Smooth muscle cell (in vitro differentiated cells): ENCODE measurements at regions not wholly inside any gene's neighbourhood (a gene's known extent, or its start where the extent isn't known, plus 50 kb on each side); places are given as distances from the start of the nearest gene placed in this dataset.

Source experiments
- DNase-seq: peaks from one replicate; lab custom pipeline; 2025; ENCODE audit not compliant: unreplicated experiment; lab: John Stamatoyannopoulos, UW
- H2AFZ ChIP-seq: fragments of 200-600 bp; sonication (generic); 2 replicates; pipeline ENCODE4 v1.6.0; 2016; ENCODE audit warnings: antibody characterized with exemption, low read depth, mild to moderate bottlenecking
- H3F3A ChIP-seq: fragments of 200-600 bp; sonication (generic); 2 replicates; pipeline ENCODE4 v1.6.0; 2017; ENCODE audit warnings: antibody characterized with exemption, low read depth
- H3K27ac ChIP-seq: fragments of 200-600 bp; sonication (generic); 2 replicates; pipeline ENCODE4 v1.5.1; 2016; ENCODE audit warnings: low read depth, mild to moderate bottlenecking
- H3K27me3 ChIP-seq: fragments of 200-600 bp; sonication (generic); 2 replicates; pipeline ENCODE4 v1.6.1; 2016; ENCODE audit warnings: low read depth, mild to moderate bottlenecking
- H3K36me3 ChIP-seq: fragments of 200-600 bp; sonication (generic); 2 replicates; pipeline ENCODE4 v1.5.1; 2016; ENCODE audit warnings: low read depth
- H3K4me1 ChIP-seq: fragments of 200-600 bp; sonication (generic); 2 replicates; pipeline ENCODE4 v1.5.1; 2016; ENCODE audit warnings: low read depth
- H3K4me2 ChIP-seq: fragments of 200-600 bp; sonication (generic); 2 replicates; pipeline ENCODE4 v1.6.0; 2016; ENCODE audit warnings: mild to moderate bottlenecking
- H3K4me3 ChIP-seq: fragments of 200-600 bp; sonication (generic); 2 replicates; pipeline ENCODE4 v1.5.1; 2016; ENCODE audit warnings: mild to moderate bottlenecking
- H3K79me2 ChIP-seq: fragments of 200-600 bp; sonication (generic); 2 replicates; pipeline ENCODE4 v1.6.0; 2016; ENCODE audit warnings: low read depth, mild to moderate bottlenecking
- H3K9ac ChIP-seq: fragments of 200-600 bp; sonication (generic); 2 replicates; pipeline ENCODE4 v1.6.0; 2016; ENCODE audit warnings: low read depth
- H3K9me3 ChIP-seq: fragments of 200-600 bp; sonication (generic); replicated peaks from 2 replicates; pipeline ENCODE4 v1.5.1; 2016; ENCODE audit warnings: low read depth
- H4K20me1 ChIP-seq: fragments of 200-600 bp; sonication (generic); 2 replicates; pipeline ENCODE4 v1.6.0; 2016; ENCODE audit warnings: low read depth
- WGBS: methylation state at CpG from one replicate; pipeline ENCODE4 v1.1.7; 2016; ENCODE audit warnings: low lambda C conversion rate; 5-methylcytosine and 5-hydroxymethylcytosine counted together
- TF ChIP-seq, protein P1 (sequence below): fragments of 200-600 bp; sonication (generic); IDR thresholded peaks from 2 replicates; pipeline ENCODE4 v1.5.1; 2017; ENCODE audit warnings: borderline replicate concordance, mild to moderate bottlenecking, antibody characterized with exemption; ENCODE audit not compliant: insufficient read depth, poor library complexity, severe bottlenecking

DNA sequence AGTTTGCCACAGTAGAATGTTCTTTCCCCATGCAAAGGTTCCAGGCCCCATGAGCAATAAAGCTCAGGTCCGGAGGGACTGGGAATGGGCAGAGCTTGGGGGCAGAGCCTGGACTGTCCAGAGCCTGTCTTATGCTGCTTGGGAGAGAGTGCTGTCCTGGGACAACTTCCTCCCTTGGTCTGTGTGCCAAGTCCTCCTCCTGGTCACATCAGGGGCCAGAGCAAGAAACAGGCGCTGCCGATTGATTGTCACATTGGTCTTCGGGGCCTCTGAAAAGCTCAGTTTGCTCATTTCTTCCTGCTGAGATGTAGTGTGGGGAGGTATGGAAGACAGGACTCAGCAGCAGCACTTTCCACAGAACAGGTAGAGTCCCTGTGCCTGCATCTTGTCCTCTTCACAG is 54.0 kb upstream of the FCN1 start:
- H3K4me1 ChIP-seq, result peaks cover 13% of the 10 kb centered on the region
- no peaks in the 10 kb centered on the region for H3K9me3 ChIP-seq
- H3K27me3 ChIP-seq, result peaks cover 46% of the 10 kb centered on the region
- DNase-seq, result no peak
- no peak overlapping the region for H3K4me2 ChIP-seq
- no peak overlapping the region for H2AFZ ChIP-seq
- H3K9ac ChIP-seq, result no peak overlapping the region
- H3F3A ChIP-seq, result no peaks in the 10 kb centered on the region
- TF ChIP-seq, protein P1, sequence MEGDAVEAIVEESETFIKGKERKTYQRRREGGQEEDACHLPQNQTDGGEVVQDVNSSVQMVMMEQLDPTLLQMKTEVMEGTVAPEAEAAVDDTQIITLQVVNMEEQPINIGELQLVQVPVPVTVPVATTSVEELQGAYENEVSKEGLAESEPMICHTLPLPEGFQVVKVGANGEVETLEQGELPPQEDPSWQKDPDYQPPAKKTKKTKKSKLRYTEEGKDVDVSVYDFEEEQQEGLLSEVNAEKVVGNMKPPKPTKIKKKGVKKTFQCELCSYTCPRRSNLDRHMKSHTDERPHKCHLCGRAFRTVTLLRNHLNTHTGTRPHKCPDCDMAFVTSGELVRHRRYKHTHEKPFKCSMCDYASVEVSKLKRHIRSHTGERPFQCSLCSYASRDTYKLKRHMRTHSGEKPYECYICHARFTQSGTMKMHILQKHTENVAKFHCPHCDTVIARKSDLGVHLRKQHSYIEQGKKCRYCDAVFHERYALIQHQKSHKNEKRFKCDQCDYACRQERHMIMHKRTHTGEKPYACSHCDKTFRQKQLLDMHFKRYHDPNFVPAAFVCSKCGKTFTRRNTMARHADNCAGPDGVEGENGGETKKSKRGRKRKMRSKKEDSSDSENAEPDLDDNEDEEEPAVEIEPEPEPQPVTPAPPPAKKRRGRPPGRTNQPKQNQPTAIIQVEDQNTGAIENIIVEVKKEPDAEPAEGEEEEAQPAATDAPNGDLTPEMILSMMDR, result no peak
- no peak overlapping the region for H3K27ac ChIP-seq
- H3K4me3 ChIP-seq, result no peak overlapping the region
- 94% methylated on average over 4 of the region's 4 CpGs for WGBS
- H4K20me1 ChIP-seq, result no peaks in the 10 kb centered on the region
- no peaks in the 10 kb centered on the region for H3K79me2 ChIP-seq
- no peaks in the 10 kb centered on the region for H3K36me3 ChIP-seq

DNA sequence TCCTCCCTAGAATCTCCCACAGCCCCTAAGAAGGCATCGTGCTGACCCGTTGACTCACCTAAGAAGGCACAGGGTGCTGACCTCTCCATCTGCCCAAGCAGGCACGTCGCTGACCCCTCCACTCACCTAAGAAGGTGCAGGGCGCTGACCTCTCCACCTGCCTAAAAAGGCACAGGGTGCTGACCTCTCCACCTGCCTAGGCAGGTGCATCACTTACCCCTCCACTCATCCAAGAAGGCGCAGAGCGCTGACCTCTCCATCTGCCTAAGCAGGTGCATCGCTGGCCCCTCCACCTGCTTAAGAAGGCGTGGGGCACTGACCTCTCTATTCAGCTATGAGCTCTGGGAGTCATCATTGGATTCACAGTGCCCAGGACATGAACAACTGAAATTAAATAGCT is 54.4 kb upstream of the FCN1 start:
- peaks cover 46% of the 10 kb centered on the region for H3K27me3 ChIP-seq
- no peaks in the 10 kb centered on the region for H3K9me3 ChIP-seq
- H3K4me2 ChIP-seq, result no peak overlapping the region
- H3K79me2 ChIP-seq, result no peaks in the 10 kb centered on the region
- no peak overlapping the region for H3K27ac ChIP-seq
- H3F3A ChIP-seq, result no peaks in the 10 kb centered on the region
- no peaks in the 10 kb centered on the region for H3K36me3 ChIP-seq
- no peak overlapping the region for H3K9ac ChIP-seq
- 90% methylated on average over 9 of the region's 9 CpGs for WGBS
- no peaks in the 10 kb centered on the region for H4K20me1 ChIP-seq
- no peak overlapping the region for H2AFZ ChIP-seq
- TF ChIP-seq, protein P1, result no peak
- no peak overlapping the region for H3K4me3 ChIP-seq
- no peak for DNase-seq
- H3K4me1 ChIP-seq, result peaks cover 13% of the 10 kb centered on the region

DNA sequence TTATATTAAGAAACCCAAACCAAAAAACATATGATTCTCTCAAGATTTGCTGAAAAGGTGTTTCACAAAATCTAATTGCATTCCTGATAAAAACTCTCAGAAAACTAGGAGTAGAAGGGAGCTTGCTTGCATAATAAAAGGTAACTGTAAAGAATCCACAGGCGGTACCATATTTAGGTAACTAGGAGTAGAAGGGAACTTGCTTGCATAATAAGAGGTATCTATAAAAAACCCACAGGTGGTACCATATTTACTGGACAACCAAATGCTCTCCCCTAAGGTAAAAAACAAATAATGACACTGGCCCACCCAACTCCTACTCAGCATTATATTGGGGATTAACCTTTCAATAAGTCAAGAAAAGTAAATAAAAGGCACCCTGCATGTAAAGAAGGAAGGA is 57.5 kb upstream of the FCN1 start:
- WGBS, result 59% methylated on average over 1 of the region's 1 CpG
- Histone ChIP-seq H3K27ac (no peak overlapping the region), H3K4me3 (no peak overlapping the region), H3K9ac (no peak overlapping the region), H3K9me3 (no peaks in the 10 kb centered on the region), H3F3A (no peaks in the 10 kb centered on the region), H3K79me2 (no peaks in the 10 kb centered on the region), H3K27me3 (peaks cover 46% of the 10 kb centered on the region), H3K36me3 (no peaks in the 10 kb centered on the region), H3K4me2 (no peak overlapping the region), H4K20me1 (no peaks in the 10 kb centered on the region), H3K4me1 (no peaks in the 10 kb centered on the region), H2AFZ (no peak overlapping the region)
- TF ChIP-seq, protein P1, result no peak
- DNase-seq, result no peak

DNA sequence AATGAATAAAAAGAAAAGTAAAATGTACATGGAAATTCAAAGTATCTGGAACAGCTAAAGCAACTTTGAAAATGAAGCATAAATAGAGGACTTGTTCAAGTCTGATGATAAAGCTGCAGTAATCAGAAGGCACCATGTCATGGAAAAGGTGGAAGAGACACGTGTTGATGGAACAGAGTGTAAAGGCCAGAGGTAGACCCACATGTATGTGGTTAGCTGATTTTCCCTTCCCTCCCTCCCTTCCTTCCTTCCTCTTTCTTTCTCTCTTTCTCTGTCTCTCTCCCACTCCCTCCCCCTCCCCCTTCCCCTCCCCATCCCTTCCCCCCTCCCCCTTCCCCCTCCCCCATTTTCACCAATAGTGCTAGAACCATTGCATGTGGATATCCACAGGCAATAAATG is 58.7 kb upstream of the FCN1 start:
- TF ChIP-seq, protein P1, result no peak
- 81% methylated on average over 1 of the region's 1 CpG for WGBS
- no peak overlapping the region for H2AFZ ChIP-seq
- no peak overlapping the region for H3K4me2 ChIP-seq
- H3K27ac ChIP-seq, result no peak overlapping the region
- H3K9ac ChIP-seq, result no peak overlapping the region
- no peak for DNase-seq
- H3K36me3 ChIP-seq, result no peaks in the 10 kb centered on the region
- no peaks in the 10 kb centered on the region for H3K79me2 ChIP-seq
- H3F3A ChIP-seq, result no peaks in the 10 kb centered on the region
- H3K27me3 ChIP-seq, result peaks cover 42% of the 10 kb centered on the region
- H3K9me3 ChIP-seq, result no peaks in the 10 kb centered on the region
- no peaks in the 10 kb centered on the region for H3K4me1 ChIP-seq
- H4K20me1 ChIP-seq, result no peaks in the 10 kb centered on the region
- H3K4me3 ChIP-seq, result no peak overlapping the region
